HEK293 (cell line): ENCODE measurements at regions not wholly inside any gene's neighbourhood (a gene's known extent, or its start where the extent isn't known, plus 50 kb on each side); places are given as distances from the start of the nearest gene placed in this dataset.

Experiments
- CTCF ChIA-PET: fragments of 350-600 bp; formaldehyde crosslinking; extraction: SDS; loops from one replicate; lab custom pipeline; 2021; ENCODE audit warnings: antibody characterized with exemption; lab: Yijun Ruan, JAX
- POLR2A ChIA-PET: fragments of 300-600 bp; formaldehyde crosslinking; extraction: SDS; loops from one replicate; lab custom pipeline; 2020; ENCODE audit warnings: antibody characterized with exemption, inconsistent platforms; lab: Yijun Ruan, JAX
- H3K27ac ChIP-seq: fragments of 200-500 bp; sonication (Bioruptor generic); 2 replicates; pipeline ENCODE4 v1.5.1; 2014; ENCODE audit warnings: low read depth, low read length, control low read depth, inconsistent platforms; ENCODE audit errors: extremely low read depth
- H3K36me3 ChIP-seq, 2 experiments: fragments of 200-500 bp in 1 of 2; sonication (Bioruptor generic) in 1 of 2; 1 replicate in 1 of 2; 2 replicates in 1 of 2; pipeline ENCODE4 v1.5.1; 2014 to 2017; ENCODE audit warnings: inconsistent platforms in 2 of 2, low read length in 2 of 2; ENCODE audit not compliant: control insufficient read depth in 2 of 2, insufficient read depth in 1 of 2
- H3K4me1 ChIP-seq: fragments of 200-500 bp; sonication (Bioruptor generic); 2 replicates; pipeline ENCODE4 v1.5.1; 2014; ENCODE audit warnings: mild to moderate bottlenecking, low read length, inconsistent platforms; ENCODE audit not compliant: control insufficient read depth, insufficient read depth
- H3K4me3 ChIP-seq: 2 replicates; pipeline ENCODE4 v1.5.1; 2011; ENCODE audit warnings: low read depth, mild to moderate bottlenecking, control low read depth, low read length, moderate library complexity
- H3K9me3 ChIP-seq: fragments of 200-500 bp; sonication (Bioruptor generic); 2 replicates; pipeline ENCODE4 v1.5.1; 2014; ENCODE audit warnings: low read depth, low read length, inconsistent platforms; ENCODE audit not compliant: control insufficient read depth, insufficient read depth
- RBAK ChIP-seq: fragments of 450-650 bp; formaldehyde crosslinking; IDR thresholded peaks from 2 replicates; pipeline ENCODE4 v1.5.1; 2016; ENCODE audit warnings: missing biosample characterization, missing genetic modification characterization
- REPIN1 ChIP-seq: fragments of 450-650 bp; formaldehyde crosslinking; IDR thresholded peaks from 2 replicates; pipeline ENCODE4 v1.5.1; 2017; ENCODE audit warnings: missing biosample characterization, missing genetic modification characterization, low read depth
- YY1 ChIP-seq: fragments of 450-650 bp; formaldehyde crosslinking; IDR thresholded peaks from 2 replicates; pipeline ENCODE4 v1.5.1; 2018; ENCODE audit warnings: missing biosample characterization, missing genetic modification characterization
- ZNF114 ChIP-seq: fragments of 450-650 bp; formaldehyde crosslinking; IDR thresholded peaks from 2 replicates; pipeline ENCODE4 v1.5.0; 2017; ENCODE audit warnings: missing biosample characterization, missing genetic modification characterization
- ZNF133 ChIP-seq: fragments of 450-650 bp; formaldehyde crosslinking; IDR thresholded peaks from 2 replicates; pipeline ENCODE4 v1.5.1; 2016; ENCODE audit warnings: missing biosample characterization, missing genetic modification characterization
- ZNF426 ChIP-seq: fragments of 450-650 bp; formaldehyde crosslinking; IDR thresholded peaks from 2 replicates; pipeline ENCODE4 v1.5.1; 2017; ENCODE audit warnings: missing biosample characterization, missing genetic modification characterization, mild to moderate bottlenecking, inconsistent platforms, moderate library complexity
- ZNF558 ChIP-seq: fragments of 450-650 bp; formaldehyde crosslinking; IDR thresholded peaks from 2 replicates; pipeline ENCODE4 v1.5.1; 2016; ENCODE audit warnings: missing biosample characterization, missing genetic modification characterization
- ZNF571 ChIP-seq: fragments of 450-650 bp; formaldehyde crosslinking; IDR thresholded peaks from 2 replicates; pipeline ENCODE4 v1.5.0; 2017; ENCODE audit warnings: missing biosample characterization, missing genetic modification characterization
- ZNF777 ChIP-seq: fragments of 450-650 bp; formaldehyde crosslinking; IDR thresholded peaks from 2 replicates; pipeline ENCODE4 v1.5.1; 2017; ENCODE audit warnings: missing biosample characterization, missing genetic modification characterization, borderline replicate concordance
- ZNF792 ChIP-seq: fragments of 450-650 bp; formaldehyde crosslinking; IDR thresholded peaks from 2 replicates; pipeline ENCODE4 v1.5.1; 2016; ENCODE audit warnings: missing biosample characterization, missing genetic modification characterization
- TF ChIP-seq, protein P1 (sequence below): fragments of 450-650 bp; formaldehyde crosslinking; IDR thresholded peaks from 2 replicates; pipeline ENCODE4 v1.5.1; 2017; ENCODE audit warnings: missing biosample characterization, missing genetic modification characterization
- TF ChIP-seq, protein P2 (sequence below): fragments of 450-650 bp; formaldehyde crosslinking; IDR thresholded peaks from 2 replicates; pipeline ENCODE4 v1.5.1; 2016; ENCODE audit warnings: missing biosample characterization, missing genetic modification characterization
- TF ChIP-seq, protein P3 (sequence below): fragments of 450-650 bp; formaldehyde crosslinking; IDR thresholded peaks from 2 replicates; pipeline ENCODE4 v1.5.1; 2016; ENCODE audit warnings: missing biosample characterization, missing genetic modification characterization, low read depth
- TF ChIP-seq, protein P4 (sequence below): fragments of 450-650 bp; formaldehyde crosslinking; IDR thresholded peaks from 2 replicates; pipeline ENCODE4 v1.5.1; 2016; ENCODE audit warnings: missing biosample characterization, missing genetic modification characterization
- TF ChIP-seq, protein P5 (sequence below): fragments of 450-650 bp; formaldehyde crosslinking; IDR thresholded peaks from 2 replicates; pipeline ENCODE4 v1.5.1; 2016; ENCODE audit warnings: missing biosample characterization, missing genetic modification characterization

DNA sequence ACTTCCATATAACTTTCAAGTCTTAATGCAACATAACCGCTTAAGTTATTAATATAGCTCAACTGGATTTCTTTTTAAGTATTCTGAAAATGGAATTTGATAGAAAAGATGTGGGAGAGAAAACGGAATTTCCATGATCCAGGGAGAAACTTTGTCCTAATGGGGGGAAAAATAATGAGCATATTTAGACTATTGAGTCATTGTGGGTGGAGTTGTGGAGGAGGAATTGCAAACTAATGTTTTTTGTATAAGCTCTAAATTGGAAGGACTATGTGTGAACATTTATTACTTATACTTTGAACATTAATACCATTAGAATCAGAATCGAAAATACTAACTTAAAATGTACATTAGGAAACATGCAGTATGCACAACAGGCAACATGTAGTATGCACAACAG is 159.9 kb upstream of the NEGR1 start (continued):
- TF ChIP-seq, protein P1, sequence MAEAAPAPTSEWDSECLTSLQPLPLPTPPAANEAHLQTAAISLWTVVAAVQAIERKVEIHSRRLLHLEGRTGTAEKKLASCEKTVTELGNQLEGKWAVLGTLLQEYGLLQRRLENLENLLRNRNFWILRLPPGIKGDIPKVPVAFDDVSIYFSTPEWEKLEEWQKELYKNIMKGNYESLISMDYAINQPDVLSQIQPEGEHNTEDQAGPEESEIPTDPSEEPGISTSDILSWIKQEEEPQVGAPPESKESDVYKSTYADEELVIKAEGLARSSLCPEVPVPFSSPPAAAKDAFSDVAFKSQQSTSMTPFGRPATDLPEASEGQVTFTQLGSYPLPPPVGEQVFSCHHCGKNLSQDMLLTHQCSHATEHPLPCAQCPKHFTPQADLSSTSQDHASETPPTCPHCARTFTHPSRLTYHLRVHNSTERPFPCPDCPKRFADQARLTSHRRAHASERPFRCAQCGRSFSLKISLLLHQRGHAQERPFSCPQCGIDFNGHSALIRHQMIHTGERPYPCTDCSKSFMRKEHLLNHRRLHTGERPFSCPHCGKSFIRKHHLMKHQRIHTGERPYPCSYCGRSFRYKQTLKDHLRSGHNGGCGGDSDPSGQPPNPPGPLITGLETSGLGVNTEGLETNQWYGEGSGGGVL (tag by site-specific recombination) = no peak
- TF ChIP-seq ZNF558 (no peak), REPIN1 (tag by site-specific recombination) (no peak), ZNF792 (no peak), ZNF133 (tag by site-specific recombination) (no peak), YY1 (no peak)
- TF ChIP-seq, protein P2, sequence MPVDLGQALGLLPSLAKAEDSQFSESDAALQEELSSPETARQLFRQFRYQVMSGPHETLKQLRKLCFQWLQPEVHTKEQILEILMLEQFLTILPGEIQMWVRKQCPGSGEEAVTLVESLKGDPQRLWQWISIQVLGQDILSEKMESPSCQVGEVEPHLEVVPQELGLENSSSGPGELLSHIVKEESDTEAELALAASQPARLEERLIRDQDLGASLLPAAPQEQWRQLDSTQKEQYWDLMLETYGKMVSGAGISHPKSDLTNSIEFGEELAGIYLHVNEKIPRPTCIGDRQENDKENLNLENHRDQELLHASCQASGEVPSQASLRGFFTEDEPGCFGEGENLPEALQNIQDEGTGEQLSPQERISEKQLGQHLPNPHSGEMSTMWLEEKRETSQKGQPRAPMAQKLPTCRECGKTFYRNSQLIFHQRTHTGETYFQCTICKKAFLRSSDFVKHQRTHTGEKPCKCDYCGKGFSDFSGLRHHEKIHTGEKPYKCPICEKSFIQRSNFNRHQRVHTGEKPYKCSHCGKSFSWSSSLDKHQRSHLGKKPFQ (tag by site-specific recombination) = no peak
- TF ChIP-seq, protein P3, sequence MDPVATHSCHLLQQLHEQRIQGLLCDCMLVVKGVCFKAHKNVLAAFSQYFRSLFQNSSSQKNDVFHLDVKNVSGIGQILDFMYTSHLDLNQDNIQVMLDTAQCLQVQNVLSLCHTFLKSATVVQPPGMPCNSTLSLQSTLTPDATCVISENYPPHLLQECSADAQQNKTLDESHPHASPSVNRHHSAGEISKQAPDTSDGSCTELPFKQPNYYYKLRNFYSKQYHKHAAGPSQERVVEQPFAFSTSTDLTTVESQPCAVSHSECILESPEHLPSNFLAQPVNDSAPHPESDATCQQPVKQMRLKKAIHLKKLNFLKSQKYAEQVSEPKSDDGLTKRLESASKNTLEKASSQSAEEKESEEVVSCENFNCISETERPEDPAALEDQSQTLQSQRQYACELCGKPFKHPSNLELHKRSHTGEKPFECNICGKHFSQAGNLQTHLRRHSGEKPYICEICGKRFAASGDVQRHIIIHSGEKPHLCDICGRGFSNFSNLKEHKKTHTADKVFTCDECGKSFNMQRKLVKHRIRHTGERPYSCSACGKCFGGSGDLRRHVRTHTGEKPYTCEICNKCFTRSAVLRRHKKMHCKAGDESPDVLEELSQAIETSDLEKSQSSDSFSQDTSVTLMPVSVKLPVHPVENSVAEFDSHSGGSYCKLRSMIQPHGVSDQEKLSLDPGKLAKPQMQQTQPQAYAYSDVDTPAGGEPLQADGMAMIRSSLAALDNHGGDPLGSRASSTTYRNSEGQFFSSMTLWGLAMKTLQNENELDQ (tag by site-specific recombination) = no peak

DNA sequence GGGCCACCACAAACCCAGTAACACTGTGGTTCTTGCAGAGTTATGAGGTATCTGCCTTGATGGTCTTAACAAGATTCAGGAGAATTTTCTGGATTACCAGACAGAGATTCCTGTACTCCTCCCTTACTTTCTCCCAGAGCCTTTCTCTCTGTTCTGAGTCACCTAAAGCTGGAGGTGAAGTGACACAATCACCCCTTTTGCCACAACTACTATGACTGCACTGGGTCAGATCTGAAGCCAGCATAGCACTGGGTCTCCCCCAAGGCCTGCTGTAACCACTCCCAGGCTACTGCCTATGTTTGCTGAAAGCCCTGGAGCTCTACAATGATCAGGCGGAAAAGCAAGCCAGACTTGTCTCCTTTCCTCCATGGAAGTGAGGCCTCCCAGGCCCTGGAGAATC is 156.7 kb upstream of the NEGR1 start:
- Histone ChIP-seq H3K27ac (no peak overlapping the region), H3K4me3 (no peak overlapping the region), H3K9me3 (no peaks in the 10 kb centered on the region), H3K4me1 (no peaks in the 10 kb centered on the region), H3K36me3 (no peaks in the 10 kb centered on the region)
- TF ChIP-seq RBAK (tag by site-specific recombination) (no peak), ZNF426 (tag by site-specific recombination) (no peak), ZNF777 (tag by site-specific recombination) (no peak), ZNF114 (tag by site-specific recombination) (no peak), ZNF571 (no peak)
- TF ChIP-seq, protein P4, sequence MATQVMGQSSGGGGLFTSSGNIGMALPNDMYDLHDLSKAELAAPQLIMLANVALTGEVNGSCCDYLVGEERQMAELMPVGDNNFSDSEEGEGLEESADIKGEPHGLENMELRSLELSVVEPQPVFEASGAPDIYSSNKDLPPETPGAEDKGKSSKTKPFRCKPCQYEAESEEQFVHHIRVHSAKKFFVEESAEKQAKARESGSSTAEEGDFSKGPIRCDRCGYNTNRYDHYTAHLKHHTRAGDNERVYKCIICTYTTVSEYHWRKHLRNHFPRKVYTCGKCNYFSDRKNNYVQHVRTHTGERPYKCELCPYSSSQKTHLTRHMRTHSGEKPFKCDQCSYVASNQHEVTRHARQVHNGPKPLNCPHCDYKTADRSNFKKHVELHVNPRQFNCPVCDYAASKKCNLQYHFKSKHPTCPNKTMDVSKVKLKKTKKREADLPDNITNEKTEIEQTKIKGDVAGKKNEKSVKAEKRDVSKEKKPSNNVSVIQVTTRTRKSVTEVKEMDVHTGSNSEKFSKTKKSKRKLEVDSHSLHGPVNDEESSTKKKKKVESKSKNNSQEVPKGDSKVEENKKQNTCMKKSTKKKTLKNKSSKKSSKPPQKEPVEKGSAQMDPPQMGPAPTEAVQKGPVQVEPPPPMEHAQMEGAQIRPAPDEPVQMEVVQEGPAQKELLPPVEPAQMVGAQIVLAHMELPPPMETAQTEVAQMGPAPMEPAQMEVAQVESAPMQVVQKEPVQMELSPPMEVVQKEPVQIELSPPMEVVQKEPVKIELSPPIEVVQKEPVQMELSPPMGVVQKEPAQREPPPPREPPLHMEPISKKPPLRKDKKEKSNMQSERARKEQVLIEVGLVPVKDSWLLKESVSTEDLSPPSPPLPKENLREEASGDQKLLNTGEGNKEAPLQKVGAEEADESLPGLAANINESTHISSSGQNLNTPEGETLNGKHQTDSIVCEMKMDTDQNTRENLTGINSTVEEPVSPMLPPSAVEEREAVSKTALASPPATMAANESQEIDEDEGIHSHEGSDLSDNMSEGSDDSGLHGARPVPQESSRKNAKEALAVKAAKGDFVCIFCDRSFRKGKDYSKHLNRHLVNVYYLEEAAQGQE (tag by site-specific recombination) = no peak
- TF ChIP-seq, protein P5, sequence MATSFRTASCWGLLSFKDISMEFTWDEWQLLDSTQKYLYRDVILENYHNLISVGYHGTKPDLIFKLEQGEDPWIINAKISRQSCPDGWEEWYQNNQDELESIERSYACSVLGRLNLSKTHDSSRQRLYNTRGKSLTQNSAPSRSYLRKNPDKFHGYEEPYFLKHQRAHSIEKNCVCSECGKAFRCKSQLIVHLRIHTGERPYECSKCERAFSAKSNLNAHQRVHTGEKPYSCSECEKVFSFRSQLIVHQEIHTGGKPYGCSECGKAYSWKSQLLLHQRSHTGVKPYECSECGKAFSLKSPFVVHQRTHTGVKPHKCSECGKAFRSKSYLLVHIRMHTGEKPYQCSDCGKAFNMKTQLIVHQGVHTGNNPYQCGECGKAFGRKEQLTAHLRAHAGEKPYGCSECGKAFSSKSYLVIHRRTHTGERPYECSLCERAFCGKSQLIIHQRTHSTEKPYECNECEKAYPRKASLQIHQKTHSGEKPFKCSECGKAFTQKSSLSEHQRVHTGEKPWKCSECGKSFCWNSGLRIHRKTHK = no peak
- CTCF ChIA-PET = no interaction called here
- POLR2A ChIA-PET = no interaction called here
